ENCODE measurements at regions not wholly inside any gene's neighbourhood (a gene's known extent, or its start where the extent isn't known, plus 50 kb on each side); places are given as distances from the start of the nearest gene placed in this dataset.

GRCh38 chr5:120932480-120932879, 468.4 kb downstream of the PRR16 start:
- ATAC-seq (ENCODE audit: low read depth) = no peak
- H3K18ac ChIP-seq (ENCODE audit: low read depth, low read length) = no peak overlapping the region
- POLR2A ChIA-PET (ENCODE audit: unreplicated experiment) = no interaction called here

More at GRCh38 chr5:120932480-120932879, 468.4 kb downstream of the PRR16 start:
- no peak overlapping the region for H2AFZ ChIP-seq (replicated peaks; ENCODE audit: low read length, poor library complexity)
- no peak overlapping the region for H3K4ac ChIP-seq (ENCODE audit: low read depth, low read length)
- H3K79me1 ChIP-seq (ENCODE audit: low read depth in 1 of 2, low read length in 2 of 2) = no peaks in the 10 kb centered on the region
- no peak overlapping the region for H3K4me3 ChIP-seq (ENCODE audit: insufficient read depth, low read depth, low read length)
- H3K14ac ChIP-seq (replicated peaks; ENCODE audit: low read depth, low read length) = no peak overlapping the region
- TF ChIP-seq MAZ (IDR thresholded peaks at IDR 0.05; ENCODE audit: borderline replicate concordance, low read depth, low read length) = no peak
- no peak overlapping the region for H4K5ac ChIP-seq (ENCODE audit: low read depth, low read length)
- no peak overlapping the region for H2AK5ac ChIP-seq (ENCODE audit: low read depth, low read length)
- H3K56ac ChIP-seq (ENCODE audit: extremely low read depth, insufficient read depth, low read length) = no peak overlapping the region
- no peaks in the 10 kb centered on the region for H4K20me1 ChIP-seq (ENCODE audit: insufficient read depth, low read length)
- H3K27me3 ChIP-seq (ENCODE audit: control insufficient read depth, insufficient read depth, low read length) = no peaks in the 10 kb centered on the region
- DNase-seq = no peak
- H3K23ac ChIP-seq (ENCODE audit: low read depth, low read length) = no peak overlapping the region
- no peak overlapping the region for H2BK120ac ChIP-seq (ENCODE audit: low read depth, low read length)
- H3K9ac ChIP-seq (ENCODE audit: low read depth, low read length) = no peak overlapping the region
- H3K4me2 ChIP-seq (ENCODE audit: low read depth, low read length) = no peak overlapping the region
- no peak overlapping the region for H4K8ac ChIP-seq (ENCODE audit: low read depth in 2 of 2, low read length in 2 of 2)
- CTCF ChIA-PET = no interaction called here
- H3K36me3 ChIP-seq (ENCODE audit: control insufficient read depth, insufficient read depth, low read length) = no peaks in the 10 kb centered on the region
- no TSS peak for BruUV-seq (replicated peaks)
- H2BK15ac ChIP-seq (ENCODE audit: low read depth, low read length) = no peak overlapping the region
- in situ Hi-C loops (cut with MboI; ENCODE audit: low sequenced_read_pairs) (no loop called here), intact Hi-C loops (cut with micrococcal nuclease) (no loop called here), dilution Hi-C loops (cut with HindIII; ENCODE audit: low sequenced_read_pairs, unreplicated experiment) (no loop called here)
- H2BK5ac ChIP-seq (ENCODE audit: low read depth, low read length, poor library complexity, severe bottlenecking) = no peak overlapping the region
- no peaks in the 10 kb centered on the region for H3K9me1 ChIP-seq (ENCODE audit: insufficient read depth, low read length)
- H2BK20ac ChIP-seq (ENCODE audit: low read depth, low read length) = no peak overlapping the region
- H2AK9ac ChIP-seq (replicated peaks; ENCODE audit: low read depth, low read length, poor library complexity) = no peak overlapping the region
- no peak overlapping the region for H4K91ac ChIP-seq (ENCODE audit: insufficient read depth, low read depth, low read length)
- H3K9me3 ChIP-seq (ENCODE audit: control insufficient read depth, insufficient read depth, low read length) = no peaks in the 10 kb centered on the region
- H3K4me1 ChIP-seq (ENCODE audit: control insufficient read depth, insufficient read depth, low read length) = no peaks in the 10 kb centered on the region
- H3K27ac ChIP-seq (ENCODE audit: insufficient read depth, low read length) = no peak overlapping the region

Data from IMR-90 (cell line).